Body of pancreas (tissue), 4 donors: ENCODE measurements at regions not wholly inside any gene's neighbourhood (a gene's known extent, or its start where the extent isn't known, plus 50 kb on each side); places are given as distances from the start of the nearest gene placed in this dataset.

Source experiments
- POLR2A ChIP-seq, 3 donors: fragments of 450-650 bp; IDR thresholded peaks; one replicate each; pipeline ENCODE4 v1.6.1; 2016; ENCODE audit warnings: antibody characterized with exemption in 3 of 3, mild to moderate bottlenecking in 2 of 3
- TF ChIP-seq, protein P1 (sequence below), 7 experiments: fragments of 450-650 bp in 4 of 7; fragments of 200-600 bp in 3 of 7; sonication (generic) in 3 of 7; IDR thresholded peaks; one replicate each; pipeline ENCODE4 v1.5.1; 2016 to 2019; ENCODE audit warnings: antibody characterized with exemption in 7 of 7

DNA sequence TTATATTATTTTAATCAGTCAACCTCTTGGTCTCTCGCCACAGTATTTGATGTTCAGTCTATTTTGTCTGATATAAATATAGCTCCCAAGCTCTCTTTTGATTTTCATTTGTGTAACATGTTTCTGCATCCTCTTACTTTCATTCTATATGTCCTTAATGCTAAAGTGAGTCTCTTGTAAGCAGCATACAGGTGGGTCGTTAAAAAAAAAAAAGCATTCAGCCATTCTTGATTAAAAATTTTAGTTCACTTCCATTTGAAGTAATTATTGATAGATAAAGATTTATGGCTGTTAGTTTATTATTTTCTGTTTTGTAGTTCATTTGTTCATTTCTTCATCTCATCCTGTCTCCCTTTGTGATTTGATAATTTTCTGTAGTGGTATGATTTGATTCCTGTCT, 229.1 kb downstream of the GUCY2F start:
- no peak for TF ChIP-seq POLR2A (IDR thresholded peaks at IDR 0.05)
- TF ChIP-seq, protein P1, sequence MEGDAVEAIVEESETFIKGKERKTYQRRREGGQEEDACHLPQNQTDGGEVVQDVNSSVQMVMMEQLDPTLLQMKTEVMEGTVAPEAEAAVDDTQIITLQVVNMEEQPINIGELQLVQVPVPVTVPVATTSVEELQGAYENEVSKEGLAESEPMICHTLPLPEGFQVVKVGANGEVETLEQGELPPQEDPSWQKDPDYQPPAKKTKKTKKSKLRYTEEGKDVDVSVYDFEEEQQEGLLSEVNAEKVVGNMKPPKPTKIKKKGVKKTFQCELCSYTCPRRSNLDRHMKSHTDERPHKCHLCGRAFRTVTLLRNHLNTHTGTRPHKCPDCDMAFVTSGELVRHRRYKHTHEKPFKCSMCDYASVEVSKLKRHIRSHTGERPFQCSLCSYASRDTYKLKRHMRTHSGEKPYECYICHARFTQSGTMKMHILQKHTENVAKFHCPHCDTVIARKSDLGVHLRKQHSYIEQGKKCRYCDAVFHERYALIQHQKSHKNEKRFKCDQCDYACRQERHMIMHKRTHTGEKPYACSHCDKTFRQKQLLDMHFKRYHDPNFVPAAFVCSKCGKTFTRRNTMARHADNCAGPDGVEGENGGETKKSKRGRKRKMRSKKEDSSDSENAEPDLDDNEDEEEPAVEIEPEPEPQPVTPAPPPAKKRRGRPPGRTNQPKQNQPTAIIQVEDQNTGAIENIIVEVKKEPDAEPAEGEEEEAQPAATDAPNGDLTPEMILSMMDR (IDR thresholded peaks at IDR 0.05) = no peak
